AG04450 (cell line): ENCODE measurements at regions not wholly inside any gene's neighbourhood (a gene's known extent, or its start where the extent isn't known, plus 50 kb on each side); places are given as distances from the start of the nearest gene placed in this dataset.

ENCODE experiments used
- CTCF ChIA-PET: fragments of 300-600, 350-600 bp; formaldehyde crosslinking; extraction: SDS; loops from one replicate; lab custom pipeline; 2022; ENCODE audit warnings: antibody characterized with exemption, inconsistent platforms; lab: Charles Lee
- POLR2A ChIA-PET: fragments of 350-600 bp; formaldehyde crosslinking; extraction: SDS; loops from one replicate; lab custom pipeline; 2021; ENCODE audit warnings: antibody characterized with exemption, inconsistent platforms; lab: Yijun Ruan, JAX
- DNase-seq: peaks from one replicate; pipeline ENCODE4 v3.0.0-alpha.2; 2011; ENCODE audit warnings: low read depth, low spot score
- H3K27ac ChIP-seq: one replicate; pipeline ENCODE4 v1.5.1; 2012; ENCODE audit warnings: low read depth, low read length, control low read depth
- H3K27me3 ChIP-seq: one replicate; pipeline ENCODE4 v1.6.0; 2012; ENCODE audit warnings: low read length; ENCODE audit not compliant: control insufficient read depth, insufficient read depth
- H3K4me3 ChIP-seq: 2 replicates; pipeline ENCODE4 v1.5.1; 2011; ENCODE audit warnings: mild to moderate bottlenecking, low read depth, low read length, control low read depth
- H3K9me3 ChIP-seq: 2 replicates; pipeline ENCODE4 v1.5.1; 2012; ENCODE audit warnings: low read length; ENCODE audit not compliant: control insufficient read depth, insufficient read depth
- CTCF ChIP-seq: IDR thresholded peaks from 2 replicates; pipeline ENCODE4 v1.5.1; 2011; ENCODE audit warnings: low read depth, low read length, control low read depth, inconsistent platforms

- Histone ChIP-seq H3K27ac (no peak overlapping the region), H3K9me3 (no peaks in the 10 kb centered on the region), H3K27me3 (peaks cover 3% of the 10 kb centered on the region), H3K4me3 (no peak overlapping the region)
- ChIA-PET POLR2A (no interaction called here), CTCF (no interaction called here)
- no peak for TF ChIP-seq CTCF
- DNase-seq, result no peak
Measured at GRCh38 chr4:146114066-146114465, 61.5 kb upstream of the LSM6 start.

GRCh38 chr4:146113171-146113570 lies 62.3 kb upstream of the LSM6 start:
- ChIA-PET CTCF (interaction anchor here (0.6 kb wide), 1 partner anchor 255 kb away, joined by 3 read pairs; no protein-coding TSS in a partner anchor), POLR2A (no interaction called here)
- no peak for DNase-seq
- H3K9me3 ChIP-seq, result no peaks in the 10 kb centered on the region
- H3K27me3 ChIP-seq, result peaks cover 3% of the 10 kb centered on the region
- no peak overlapping the region for H3K27ac ChIP-seq
- TF ChIP-seq CTCF, result no peak
- H3K4me3 ChIP-seq, result no peak overlapping the region

GRCh38 chr4:146112389-146112788 lies 63.1 kb upstream of the LSM6 start:
- no peak for TF ChIP-seq CTCF
- no peak for DNase-seq
- Histone ChIP-seq H3K27ac (no peak overlapping the region), H3K27me3 (peaks cover 3% of the 10 kb centered on the region), H3K4me3 (no peak overlapping the region), H3K9me3 (no peaks in the 10 kb centered on the region)
- CTCF ChIA-PET, result interaction anchor here (2.7 kb wide), 1 partner anchor 17 kb away, joined by 16 read pairs; no protein-coding TSS in a partner anchor
- POLR2A ChIA-PET, result no interaction called here

GRCh38 chr4:146110871-146111485 lies 64.5 kb upstream of the LSM6 start:
- CTCF ChIA-PET, result interaction anchor here (2.7 kb wide), 1 partner anchor 15 kb away, joined by 16 read pairs; no protein-coding TSS in a partner anchor
- POLR2A ChIA-PET, result no interaction called here
- TF ChIP-seq CTCF, result no peak

GRCh38 chr4:146108756-146109155 lies 66.8 kb upstream of the LSM6 start:
- no peak for DNase-seq
- no peak for TF ChIP-seq CTCF
- POLR2A ChIA-PET, result no interaction called here
- CTCF ChIA-PET, result interaction anchor here (0.6 to 4.6 kb wide), 2 partner anchors 13 to 156 kb away, joined by 4 to 16 read pairs; no protein-coding TSS in a partner anchor
- H3K9me3 ChIP-seq, result no peaks in the 10 kb centered on the region
- H3K4me3 ChIP-seq, result no peak overlapping the region
- H3K27ac ChIP-seq, result no peak overlapping the region
- H3K27me3 ChIP-seq, result peaks cover 6% of the 10 kb centered on the region

More at GRCh38 chr4:146110871-146111485, 64.5 kb upstream of the LSM6 start:
- H3K27ac ChIP-seq, result no peak overlapping the region
- H3K4me3 ChIP-seq, result no peak overlapping the region
- no peak for DNase-seq
- peaks cover 3% of the 10 kb centered on the region for H3K27me3 ChIP-seq
- no peaks in the 10 kb centered on the region for H3K9me3 ChIP-seq
